IPS-NIHi7 (cell line): ENCODE measurements at regions not wholly inside any gene's neighbourhood (a gene's known extent, or its start where the extent isn't known, plus 50 kb on each side); places are given as distances from the start of the nearest gene placed in this dataset.
"Not testable (repeated sequence)": the region's sequence is repeated elsewhere in the genome, so short reads cannot be mapped to it uniquely, and the experiment has no call there.

Experiments used
- DNase-seq: peaks from one replicate; pipeline ENCODE4 v3.0.0; 2012; ENCODE audit warnings: mixed read lengths; ENCODE audit errors: extremely low spot score

DNA sequence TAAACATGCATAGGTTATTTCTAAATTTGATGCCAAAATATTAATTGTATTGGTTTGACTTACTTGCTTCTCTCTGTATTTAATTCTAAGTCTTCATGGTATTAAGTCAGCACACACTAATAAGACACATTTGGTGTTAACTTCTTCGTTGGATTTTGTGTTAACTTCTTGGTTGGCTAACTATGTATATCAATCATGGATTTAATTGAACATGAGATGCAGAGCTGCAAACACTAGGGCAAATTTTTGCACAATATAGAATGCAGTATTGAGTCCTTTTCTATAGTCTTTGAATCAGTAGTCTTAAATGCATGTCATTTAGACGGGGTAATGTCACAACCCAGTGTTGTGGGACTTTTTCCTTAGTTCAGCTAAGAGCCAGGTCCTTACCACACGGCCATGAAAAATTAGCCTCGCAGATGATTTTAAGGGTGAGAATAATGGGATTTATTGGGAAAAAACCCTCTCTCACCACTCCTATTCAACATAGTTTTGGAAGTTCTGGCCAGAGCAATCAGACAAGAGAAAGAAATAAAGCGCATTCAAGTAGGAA is 142.9 kb upstream of the TRIM24 start:
- DNase-seq: no peak

DNA sequence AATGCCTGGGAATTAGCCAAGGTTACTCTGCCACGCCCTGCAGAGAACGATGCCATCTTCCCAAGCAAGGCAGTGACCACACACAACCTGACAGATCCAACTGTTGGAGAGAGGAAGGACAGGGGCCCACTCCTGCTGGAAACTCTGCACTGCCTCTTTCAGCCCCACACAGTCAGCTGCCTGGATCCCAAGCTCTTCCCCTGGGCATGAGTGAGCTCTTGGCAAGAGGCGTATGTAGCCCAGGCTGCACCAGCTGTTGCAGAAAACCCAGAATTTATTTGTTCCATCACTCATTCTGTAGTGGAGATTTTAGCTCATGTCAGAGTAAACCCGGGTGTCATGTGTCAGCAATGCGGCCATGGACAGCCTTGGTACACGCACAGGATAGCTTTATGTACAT is 135.1 kb upstream of the TRIM24 start:
- DNase-seq: no peak

DNA sequence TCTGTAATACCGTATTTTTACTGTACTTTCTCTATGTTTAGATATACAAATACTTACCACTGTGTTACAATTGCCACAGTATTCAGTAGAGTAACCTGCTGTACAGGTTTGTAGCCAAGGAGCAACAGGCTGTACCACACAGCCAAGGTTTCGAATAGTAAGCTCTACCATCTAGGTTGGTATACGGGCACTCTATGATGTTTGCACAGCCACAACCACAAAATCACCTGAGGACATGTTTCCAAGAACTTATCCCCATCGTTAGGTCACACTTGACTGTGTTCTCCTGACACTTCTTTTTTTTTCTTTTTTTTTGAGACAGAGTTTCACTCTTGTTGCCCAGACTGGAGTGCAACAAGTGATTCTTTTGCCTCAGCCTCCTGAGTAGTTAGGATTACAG is 134.6 kb upstream of the TRIM24 start:
- no peak for DNase-seq

DNA sequence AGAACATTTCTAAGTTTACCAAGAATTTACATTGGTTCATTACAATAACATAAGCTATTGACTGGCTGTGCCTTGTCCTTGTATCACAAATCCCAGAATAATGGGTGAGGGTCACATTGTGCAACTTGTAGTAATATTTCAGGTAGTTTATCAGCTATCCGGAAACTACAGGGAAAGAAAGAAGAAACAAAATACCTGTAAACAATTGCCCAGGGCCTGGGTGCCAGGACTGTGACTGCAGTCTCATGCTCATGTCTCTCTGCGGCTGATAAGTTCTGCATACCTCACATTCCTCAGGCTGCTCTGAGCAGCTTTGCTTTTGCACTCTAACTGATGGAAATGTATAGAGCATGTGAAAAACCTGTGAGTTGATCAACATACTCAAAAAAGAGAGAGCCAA is 131.8 kb upstream of the TRIM24 start:
- no peak for DNase-seq

DNA sequence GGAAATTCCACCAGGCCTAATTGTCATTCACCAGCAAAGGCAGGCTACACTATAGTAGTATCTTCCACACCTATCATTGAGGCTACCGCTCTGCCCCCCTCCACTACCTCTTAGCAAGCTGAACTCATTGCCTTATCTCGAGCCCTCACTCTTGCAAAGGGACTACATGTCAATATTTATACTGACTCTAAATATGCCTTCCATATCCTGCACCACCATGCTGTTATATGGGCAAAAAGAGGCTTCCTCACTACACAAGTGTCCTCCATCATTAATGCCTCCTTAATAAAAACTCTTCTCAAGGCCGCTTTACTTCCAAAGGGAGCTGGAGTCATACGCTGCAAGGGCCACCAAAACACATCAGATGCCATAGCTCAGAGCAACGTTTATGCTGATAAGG is 127.2 kb upstream of the TRIM24 start:
- DNase-seq: not testable (repeated sequence)

DNA sequence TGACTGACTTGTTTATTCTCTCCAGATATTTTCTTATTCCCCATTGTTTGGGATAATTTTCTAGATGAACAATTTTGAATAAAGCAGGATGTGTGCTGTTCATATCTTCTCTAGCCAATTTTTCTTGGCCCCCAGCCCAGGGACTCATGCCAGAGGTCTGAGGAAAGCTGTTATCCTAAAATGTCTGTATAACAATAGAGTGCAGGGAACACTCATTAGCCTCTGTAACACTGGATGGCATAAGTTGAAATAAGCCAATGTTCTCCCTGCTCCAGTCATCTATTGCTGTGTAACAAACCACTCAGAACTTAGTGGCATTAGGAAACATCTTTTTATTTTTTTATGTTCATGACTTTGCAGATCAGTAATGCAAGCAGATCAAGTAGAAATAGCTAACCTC is 121.7 kb upstream of the TRIM24 start:
- no peak for DNase-seq

DNA sequence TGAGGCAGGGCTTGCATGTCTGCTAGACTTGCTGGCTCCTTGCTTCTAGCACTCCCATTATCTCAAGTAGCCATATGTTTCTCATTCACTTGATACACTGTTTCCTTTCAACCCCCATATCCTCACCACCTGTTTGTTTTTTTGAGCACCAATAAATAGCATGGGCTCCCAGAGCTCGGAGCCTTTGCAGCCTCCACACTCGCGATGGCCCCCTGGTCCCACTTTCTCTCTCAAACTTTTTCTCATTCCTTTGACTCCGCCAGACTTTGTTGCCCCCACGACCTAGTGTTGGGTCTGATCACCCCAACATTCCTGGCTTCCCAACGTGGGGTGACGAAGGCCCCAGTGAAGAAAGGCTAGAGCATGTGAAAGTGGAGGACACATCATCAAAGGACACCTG is 120.8 kb upstream of the TRIM24 start:
- DNase-seq: not testable (repeated sequence)

DNA sequence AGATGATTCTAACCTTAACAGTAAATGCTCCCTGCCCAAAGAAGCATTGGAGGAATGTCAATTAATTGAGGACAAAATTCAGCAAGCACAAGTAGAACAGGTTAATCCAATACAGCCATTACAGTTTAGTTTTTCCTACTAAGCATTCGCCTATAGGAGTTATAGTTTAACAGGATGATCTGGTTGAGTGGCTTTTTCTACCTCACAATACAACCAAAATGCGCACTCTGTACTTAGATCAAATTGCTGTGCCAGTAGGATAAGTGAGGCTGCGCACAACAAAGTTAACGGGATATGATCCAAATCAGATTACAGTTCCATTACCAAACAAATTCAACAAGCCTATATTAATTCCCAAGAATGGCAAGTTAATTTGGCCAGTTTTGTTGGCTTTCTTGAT is 117.1 kb upstream of the TRIM24 start:
- no peak for DNase-seq

DNA sequence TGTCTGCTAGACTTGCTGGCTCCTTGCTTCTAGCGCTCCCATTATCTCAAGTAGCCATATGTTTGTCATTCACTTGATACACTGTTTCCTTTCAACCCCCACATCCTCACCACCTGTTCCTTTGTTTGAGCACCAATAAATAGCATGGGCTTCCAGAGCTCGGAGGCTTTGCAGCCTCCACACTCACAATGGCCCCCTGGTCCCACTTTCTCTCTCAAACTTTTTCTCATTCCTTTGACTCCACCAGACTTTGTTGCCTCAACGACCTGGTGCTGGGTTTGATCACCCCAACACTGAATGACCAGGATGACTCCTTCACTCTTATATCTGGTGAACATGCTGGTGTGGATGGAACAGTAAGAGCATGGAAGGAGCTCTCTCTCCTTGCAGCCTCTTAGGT is 114.5 kb upstream of the TRIM24 start:
- no peak for DNase-seq

DNA sequence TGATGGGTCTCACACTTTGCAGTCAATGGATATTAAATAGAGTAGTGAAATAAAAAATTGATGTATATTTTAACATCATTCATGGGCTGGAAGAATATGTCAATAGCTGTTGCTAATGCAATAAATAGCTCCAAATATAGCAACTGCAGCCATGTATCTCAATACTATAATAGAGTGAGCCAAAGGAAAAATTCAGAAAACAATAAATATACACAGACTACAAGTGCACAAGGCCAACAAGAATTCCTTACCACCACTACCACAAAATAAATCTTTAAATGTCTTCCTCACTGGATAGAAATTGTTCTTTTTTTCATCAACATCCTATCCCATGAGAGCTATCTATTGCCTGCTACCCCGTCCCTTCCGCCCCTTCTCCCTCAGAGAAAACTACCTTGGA is 113.1 kb upstream of the TRIM24 start:
- no peak for DNase-seq

DNA sequence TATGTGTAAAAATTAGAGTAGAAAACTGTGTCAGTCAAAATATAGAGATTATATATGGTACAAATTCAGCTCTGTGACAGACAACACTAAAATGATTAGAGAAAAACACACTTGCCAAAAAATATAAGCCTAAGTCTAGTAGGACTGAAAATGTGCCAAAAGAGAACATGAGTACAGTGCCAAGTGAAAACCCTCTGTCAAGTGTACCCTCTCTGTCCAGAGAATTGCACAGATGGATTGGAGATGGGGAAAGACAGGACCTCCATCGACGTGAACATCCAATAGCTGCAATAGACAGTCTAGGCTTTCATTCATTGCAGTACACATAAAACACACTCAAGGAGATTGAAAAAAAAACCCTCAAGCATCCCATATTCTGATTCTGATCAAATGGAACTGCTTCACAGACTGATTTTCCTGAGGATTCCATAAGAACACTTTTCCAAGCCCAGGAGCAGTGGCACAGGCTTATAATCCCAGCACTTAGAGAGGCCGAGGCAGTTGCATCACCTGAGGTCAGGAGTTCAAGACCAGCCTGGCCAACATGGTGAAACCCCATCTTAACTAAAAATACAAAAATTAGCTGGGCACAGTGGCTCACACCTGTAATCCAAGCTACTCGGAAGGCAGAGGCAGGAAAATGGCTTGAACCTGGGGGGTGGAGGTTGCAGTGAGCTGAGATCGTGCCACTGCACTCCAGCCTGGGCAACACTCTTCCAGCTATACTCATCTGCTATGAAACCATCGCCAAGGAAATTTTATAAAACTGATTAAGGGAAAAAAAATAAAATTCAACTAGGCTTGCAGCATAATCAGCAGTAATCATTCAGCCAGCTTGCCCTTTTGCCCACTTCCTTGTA is 110.0 kb upstream of the TRIM24 start:
- DNase-seq: no peak

DNA sequence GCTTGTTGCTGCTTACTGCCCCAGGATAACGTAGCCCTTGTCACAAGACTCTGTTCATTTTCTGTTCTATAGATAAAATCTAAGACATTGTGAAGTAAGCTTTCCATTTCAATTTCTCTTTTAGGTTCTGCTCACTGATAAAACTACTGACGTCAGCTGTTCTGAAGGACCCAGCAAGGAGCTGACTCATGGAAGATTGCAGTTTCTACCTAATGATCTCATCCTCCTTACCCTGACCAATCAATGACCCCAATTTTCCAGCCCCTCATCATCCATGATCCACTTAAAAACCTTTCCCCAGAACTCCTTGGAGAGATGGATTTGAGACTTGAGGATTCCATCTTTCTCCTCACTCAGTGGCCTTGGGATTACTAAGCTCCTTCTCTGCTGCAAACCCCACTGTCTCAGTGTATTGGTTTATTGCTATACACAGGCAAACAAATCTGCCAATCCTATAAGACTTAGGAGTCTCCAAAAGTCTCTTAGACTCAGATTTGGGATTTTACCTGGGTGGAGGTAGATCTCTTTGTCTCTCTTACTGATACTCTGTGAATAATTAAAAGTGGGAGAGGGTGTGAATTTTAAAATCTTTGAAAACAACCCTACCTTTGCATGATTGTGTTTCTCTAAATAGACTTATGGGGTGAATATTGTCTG is 109.2 kb upstream of the TRIM24 start:
- DNase-seq: no peak

DNA sequence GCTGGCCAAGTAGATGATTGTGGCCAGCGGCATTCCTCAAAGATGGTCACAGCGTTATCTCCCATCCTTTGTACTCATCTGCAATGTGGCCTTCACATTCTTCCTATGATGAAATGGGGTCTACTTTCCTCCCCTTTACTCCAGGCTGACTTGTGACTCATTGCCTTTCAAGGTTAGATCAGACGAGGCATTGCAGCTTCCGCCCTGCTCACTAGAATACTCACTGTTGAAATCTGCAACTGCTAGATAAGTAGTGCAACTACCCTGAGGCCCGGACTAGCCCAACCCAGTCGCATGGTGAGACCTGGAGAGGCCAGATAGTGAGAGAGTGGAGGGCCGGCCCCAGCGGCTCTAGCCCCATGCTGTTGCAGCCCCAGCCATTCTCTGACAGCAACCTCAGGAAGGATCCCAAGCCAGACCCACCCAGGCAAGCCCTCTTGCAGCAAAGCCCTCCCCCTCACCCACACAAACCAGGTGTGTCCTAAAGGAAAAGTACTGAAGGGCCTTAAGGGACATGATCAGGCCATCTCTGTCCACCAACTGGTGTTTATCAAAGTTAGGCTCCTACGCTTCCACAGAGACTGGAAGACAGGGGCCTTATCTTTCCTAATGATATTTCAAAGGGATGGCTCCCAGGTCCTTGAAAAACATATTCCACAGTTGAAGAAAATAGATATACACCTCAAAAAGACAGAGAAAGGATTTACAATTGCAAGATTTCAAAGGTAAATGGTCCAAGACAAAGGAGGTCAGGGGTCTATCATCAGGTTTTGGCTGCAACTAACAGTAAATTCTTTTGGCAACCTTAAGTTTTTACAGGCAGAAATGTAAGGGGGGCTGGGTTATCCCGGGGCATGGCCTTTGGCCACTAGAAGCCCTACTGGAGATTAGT is 107.2 kb upstream of the TRIM24 start:
- DNase-seq: peak; percentile 30

DNA sequence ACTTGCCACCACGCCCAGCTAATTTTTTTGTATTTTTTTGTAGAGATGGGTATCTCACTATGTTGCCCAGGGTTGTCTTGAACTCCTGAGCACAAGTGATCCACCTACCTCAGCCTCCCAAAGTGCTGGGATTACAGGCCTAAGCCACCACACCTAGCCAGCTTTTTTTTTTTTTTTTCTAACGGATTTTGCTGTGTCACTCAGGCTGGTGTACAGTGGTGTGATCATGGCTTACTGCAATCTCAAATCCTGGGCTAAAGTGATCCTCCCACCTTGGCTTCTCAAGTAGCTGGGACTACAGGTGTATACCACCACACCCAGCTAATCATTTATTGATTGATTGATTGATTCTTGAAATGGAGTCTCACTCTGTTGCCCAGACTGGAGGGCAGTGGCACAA is 106.0 kb upstream of the TRIM24 start:
- DNase-seq: no peak

DNA sequence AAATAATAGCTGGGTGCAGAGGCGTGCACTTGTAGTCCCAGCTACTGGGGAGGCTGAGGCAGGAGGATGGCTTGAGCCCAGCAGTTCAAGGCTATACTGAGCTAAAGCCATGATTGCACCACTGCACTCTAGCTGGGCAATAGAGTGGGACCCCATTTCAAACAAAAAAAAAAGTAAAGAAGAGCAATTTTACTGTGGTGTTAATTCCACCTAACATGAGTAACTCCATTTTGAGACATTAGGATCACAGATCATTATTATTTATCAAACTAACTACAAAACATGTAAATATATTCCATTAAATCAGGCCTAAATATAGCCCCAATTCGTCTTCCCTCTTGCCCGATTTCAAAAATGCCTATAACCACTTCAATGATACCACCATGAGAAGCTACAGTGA is 104.8 kb upstream of the TRIM24 start:
- DNase-seq: no peak

DNA sequence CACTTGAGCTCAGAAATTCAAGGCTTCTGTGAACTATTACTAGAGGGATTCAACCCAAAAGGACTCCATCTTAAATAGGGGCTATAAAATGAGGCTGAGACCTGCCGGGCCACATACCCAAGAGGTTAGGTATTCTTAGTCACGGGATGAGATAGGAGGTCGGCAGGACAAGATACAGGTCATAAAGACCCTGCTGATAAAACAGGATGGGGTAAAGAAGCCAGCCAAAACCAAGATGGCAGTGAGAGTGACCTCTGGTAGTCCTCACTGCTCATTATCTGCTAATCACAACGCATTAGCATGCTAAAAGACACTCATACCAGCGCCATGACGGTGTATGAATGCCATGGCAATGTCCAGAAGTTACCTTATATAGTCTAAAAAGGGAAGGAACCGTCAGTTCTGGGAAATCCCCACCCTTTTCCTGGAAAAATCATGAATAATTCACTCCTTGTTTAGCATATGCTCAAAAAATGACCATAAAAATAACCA is 101.2 kb upstream of the TRIM24 start:
- DNase-seq: no peak

DNA sequence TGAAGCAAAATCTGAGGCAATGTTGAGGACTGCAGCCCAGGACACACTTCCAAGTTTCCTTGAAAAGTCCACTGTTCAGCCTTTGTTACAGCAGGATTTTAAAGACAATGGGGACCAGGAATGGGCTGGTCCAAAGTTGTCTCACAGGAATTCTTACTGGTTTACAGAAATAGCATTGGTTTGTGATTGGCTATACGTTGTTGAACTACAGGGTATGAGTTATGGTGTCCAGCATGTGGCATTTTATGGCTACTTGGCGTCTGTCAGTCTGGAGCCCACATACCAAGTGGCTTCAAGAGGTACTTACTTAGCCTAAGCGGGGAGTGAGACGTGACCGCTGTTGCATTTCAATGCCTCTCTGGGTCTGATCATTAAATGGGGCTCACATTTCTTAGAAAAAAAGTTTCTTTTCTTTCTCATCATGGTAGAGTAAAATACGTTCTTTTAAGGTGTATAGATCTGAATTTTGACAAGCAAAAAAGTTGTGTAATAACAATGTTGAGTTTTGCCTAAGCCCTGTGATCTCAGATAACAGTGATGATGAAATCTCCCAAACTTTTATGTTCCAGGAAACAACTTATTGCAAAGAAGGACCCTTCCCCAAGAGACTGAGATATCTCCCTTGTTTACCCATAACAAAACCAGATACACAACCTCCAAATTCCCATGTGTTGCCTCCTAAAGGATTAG is 100.0 kb upstream of the TRIM24 start:
- DNase-seq: no peak

DNA sequence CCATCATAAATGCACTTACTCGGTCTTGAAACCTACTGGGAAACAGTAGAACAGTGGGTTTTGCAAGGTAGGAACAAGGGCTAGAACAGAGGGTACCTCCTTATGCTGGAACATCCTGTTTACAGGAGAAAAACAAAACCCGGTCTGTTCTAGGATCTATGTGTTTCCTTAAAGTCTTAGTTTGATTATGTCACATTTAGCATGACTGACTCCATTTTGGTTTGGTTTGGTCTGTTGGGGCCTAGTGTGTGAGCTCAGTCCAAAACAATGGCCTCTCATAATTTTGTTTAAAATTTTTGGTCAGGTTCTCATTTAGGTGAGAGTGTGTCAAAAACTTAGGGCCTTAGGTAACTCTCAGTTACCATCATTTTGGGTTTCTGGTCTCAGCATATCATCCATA is 96.3 kb upstream of the TRIM24 start:
- no peak for DNase-seq

DNA sequence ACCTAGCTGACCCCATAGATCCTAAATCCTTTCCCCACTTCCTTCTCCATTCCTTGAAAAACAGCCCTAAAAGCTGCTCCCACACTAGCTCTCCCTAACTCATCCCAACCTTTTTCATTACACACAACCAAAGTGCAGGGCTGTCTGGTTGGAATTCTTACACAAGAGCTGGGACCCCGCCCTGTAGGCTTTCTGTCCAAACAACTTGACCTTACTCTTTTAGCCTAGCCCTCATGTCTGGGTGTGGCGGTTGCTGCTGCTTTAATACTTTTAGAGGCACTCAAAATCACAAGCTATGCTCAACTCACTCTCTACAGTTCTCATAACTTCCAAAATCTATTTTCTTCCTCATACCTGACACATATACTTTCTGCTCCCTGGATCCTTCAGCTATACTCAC is 93.9 kb upstream of the TRIM24 start:
- not testable (repeated sequence) for DNase-seq

DNA sequence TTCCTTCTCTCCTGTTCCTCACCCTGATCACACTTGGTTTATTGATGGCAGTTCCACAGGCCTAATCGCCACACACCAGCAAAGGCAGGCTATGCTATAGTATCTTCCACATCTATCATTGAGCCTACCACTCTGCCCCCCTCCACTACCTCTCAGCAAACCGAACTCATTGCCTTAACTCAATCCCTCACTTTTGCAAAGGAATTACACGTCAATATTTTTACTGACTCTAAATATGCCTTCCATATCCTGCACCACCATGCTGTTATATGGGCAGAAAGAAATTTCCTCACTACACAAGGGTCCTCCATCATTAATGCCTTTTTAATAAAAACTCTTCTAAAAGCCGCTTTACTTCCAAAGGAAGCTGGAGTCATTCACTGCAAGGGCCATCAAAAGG is 93.4 kb upstream of the TRIM24 start:
- DNase-seq: not testable (repeated sequence)

DNA sequence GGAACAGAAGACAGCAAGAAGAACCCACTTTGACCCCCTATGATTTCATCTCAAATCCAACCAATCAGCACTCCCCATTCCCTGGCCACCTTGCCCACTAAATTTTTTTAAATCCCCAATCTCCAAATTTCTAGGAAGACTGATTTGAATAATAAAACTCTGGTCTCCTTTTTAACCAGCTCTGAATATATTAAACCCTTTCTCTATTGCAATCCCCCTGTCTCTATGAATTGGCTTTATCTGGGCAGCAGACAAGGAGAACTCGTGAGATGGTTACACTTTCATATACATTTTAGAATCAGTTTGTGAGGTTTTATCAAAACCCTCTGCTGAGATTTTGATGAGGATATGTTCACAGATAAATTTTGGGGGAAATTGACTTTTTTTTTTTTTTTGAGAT is 90.3 kb upstream of the TRIM24 start:
- DNase-seq: no peak
